ENCODE measurements at regions not wholly inside any gene's neighbourhood (a gene's known extent, or its start where the extent isn't known, plus 50 kb on each side); places are given as distances from the start of the nearest gene placed in this dataset.
"Not testable (repeated sequence)": the region's sequence is repeated elsewhere in the genome, so short reads cannot be mapped to it uniquely, and the experiment has no call there.

DNA sequence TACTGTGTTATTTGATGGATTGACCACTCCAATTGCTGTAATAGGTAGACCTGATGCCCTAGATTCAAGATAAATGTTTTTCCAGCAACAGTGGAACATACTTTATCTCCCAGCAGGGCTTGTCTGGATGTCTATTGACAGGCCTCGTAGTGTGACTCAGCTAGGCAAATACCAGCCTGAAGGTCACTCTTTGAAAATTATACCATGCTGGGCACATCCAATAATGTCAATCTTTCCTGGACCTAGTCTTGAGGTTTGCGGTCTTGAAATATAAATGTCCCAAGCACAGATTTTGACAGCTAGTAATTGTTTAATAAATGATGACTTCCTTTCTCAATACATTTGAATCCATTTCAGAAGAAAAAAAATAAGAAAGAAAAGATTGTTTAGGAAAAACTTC is 1138.0 kb upstream of the TMPRSS15 start:
- intact Hi-C loops (cut with micrococcal nuclease; ENCODE audit: unreplicated experiment): no loop called here

DNA sequence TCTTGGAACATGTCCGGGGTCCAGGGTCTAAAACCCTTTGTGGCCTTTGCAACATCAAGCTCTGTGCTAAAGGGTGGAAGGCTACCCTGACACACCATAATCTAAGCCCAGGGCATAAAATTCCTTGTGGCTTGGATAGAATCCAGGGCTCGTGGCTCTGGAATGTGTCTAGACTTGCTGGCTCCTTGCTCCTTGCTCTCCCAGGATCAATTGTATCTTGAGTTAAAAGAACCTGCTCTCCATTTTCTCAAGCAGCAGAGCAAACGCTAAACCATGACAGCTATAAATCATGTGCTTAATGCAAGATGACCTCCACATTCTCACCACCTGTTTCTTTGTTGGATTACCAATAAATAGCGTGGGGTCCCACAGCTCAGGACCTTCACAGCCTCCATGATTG is 1140.9 kb upstream of the TMPRSS15 start:
- ATAC-seq: not testable (repeated sequence)

More for the DNA sequence above, 1138.0 kb upstream of the TMPRSS15 start:
- TF ChIP-seq, protein P1, sequence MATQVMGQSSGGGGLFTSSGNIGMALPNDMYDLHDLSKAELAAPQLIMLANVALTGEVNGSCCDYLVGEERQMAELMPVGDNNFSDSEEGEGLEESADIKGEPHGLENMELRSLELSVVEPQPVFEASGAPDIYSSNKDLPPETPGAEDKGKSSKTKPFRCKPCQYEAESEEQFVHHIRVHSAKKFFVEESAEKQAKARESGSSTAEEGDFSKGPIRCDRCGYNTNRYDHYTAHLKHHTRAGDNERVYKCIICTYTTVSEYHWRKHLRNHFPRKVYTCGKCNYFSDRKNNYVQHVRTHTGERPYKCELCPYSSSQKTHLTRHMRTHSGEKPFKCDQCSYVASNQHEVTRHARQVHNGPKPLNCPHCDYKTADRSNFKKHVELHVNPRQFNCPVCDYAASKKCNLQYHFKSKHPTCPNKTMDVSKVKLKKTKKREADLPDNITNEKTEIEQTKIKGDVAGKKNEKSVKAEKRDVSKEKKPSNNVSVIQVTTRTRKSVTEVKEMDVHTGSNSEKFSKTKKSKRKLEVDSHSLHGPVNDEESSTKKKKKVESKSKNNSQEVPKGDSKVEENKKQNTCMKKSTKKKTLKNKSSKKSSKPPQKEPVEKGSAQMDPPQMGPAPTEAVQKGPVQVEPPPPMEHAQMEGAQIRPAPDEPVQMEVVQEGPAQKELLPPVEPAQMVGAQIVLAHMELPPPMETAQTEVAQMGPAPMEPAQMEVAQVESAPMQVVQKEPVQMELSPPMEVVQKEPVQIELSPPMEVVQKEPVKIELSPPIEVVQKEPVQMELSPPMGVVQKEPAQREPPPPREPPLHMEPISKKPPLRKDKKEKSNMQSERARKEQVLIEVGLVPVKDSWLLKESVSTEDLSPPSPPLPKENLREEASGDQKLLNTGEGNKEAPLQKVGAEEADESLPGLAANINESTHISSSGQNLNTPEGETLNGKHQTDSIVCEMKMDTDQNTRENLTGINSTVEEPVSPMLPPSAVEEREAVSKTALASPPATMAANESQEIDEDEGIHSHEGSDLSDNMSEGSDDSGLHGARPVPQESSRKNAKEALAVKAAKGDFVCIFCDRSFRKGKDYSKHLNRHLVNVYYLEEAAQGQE (IDR thresholded peaks at IDR 0.05; ENCODE audit: insufficient read depth in 1 of 2, low read depth in 2 of 2, low read length in 1 of 2): no peak
- no peak for TF ChIP-seq SIN3A (IDR thresholded peaks at IDR 0.05; ENCODE audit: borderline replicate concordance, insufficient read depth, low read depth, low read length)
- ChIA-PET POLR2A (no interaction called here), CTCF (no interaction called here)
- BruUV-seq (replicated peaks): no TSS peak
- in situ Hi-C loops (cut with HindIII; ENCODE audit: low pct_unique_long_range_greater_than_20kb, low sequenced_read_pairs): no loop called here
- H3K4me1 ChIP-seq (ENCODE audit: control insufficient read depth, insufficient read depth, low read length): no peaks in the 10 kb centered on the region
- H3K27ac ChIP-seq (ENCODE audit: low read length): no peak overlapping the region
- H3K27me3 ChIP-seq (ENCODE audit: control insufficient read depth, insufficient read depth, low read length): no peaks in the 10 kb centered on the region
- ATAC-seq (no peak), DNase-seq (ENCODE audit: low read depth, low spot score) (no peak)
- no peaks in the 10 kb centered on the region for H3K36me3 ChIP-seq (ENCODE audit: control insufficient read depth, insufficient read depth, low read length)
- no peak overlapping the region for H3K4me3 ChIP-seq (ENCODE audit: low read depth in 2 of 2, low read length in 2 of 2)
- H3K9me3 ChIP-seq (ENCODE audit: control insufficient read depth, insufficient read depth, low read depth, low read length): no peaks in the 10 kb centered on the region

DNA sequence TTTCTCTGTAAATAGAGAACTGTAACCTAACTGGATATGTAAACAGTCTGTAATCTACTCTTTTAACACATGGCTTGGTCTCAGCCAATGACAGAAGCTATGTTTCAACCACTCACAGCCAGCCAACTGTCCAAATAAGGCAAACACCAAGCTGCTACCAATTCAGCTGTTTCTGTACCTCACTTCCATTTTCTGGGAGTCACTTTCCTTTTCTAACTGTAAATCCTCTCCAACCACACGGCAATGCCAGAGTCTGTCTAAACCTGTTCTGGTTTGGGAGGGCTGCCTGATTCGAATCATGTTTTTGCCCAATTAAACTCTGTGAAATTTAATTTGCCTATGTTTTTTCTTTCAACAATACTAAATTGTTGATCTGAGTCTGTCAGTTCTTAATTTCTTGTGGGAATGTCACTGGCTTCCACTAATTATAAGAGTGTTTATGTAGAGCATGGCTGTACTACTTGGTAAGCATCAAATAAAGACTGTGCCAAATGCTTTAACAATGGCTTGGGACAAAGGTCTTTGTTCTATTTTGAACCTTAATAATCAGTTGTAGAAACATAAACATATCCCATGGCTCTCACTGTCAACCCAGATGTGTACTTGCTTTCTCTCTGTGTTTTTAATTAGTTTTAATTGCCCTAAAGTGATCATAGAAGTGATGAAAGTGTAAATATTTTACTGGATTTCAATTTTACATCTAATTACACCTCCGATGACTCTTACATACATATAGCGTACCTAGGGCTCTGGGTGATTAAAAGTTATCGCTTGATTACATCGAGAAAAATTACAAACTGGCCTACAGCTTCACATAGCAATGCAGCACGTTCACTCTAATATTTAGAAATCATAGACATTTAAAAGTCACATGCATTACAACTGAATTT is 1144.6 kb upstream of the TMPRSS15 start:
- Histone ChIP-seq H3K4me1 (ENCODE audit: control insufficient read depth, insufficient read depth, low read length) (no peaks in the 10 kb centered on the region), H3K36me3 (ENCODE audit: control insufficient read depth, insufficient read depth, low read length) (no peaks in the 10 kb centered on the region), H3K27ac (ENCODE audit: low read length) (no peak overlapping the region), H3K4me3 (ENCODE audit: low read depth in 2 of 2, low read length in 2 of 2) (no peak overlapping the region), H3K27me3 (ENCODE audit: control insufficient read depth, insufficient read depth, low read length) (no peaks in the 10 kb centered on the region), H3K9me3 (ENCODE audit: control insufficient read depth, insufficient read depth, low read depth, low read length) (no peaks in the 10 kb centered on the region)
- ChIA-PET CTCF (no interaction called here), POLR2A (no interaction called here)
- intact Hi-C loops (cut with micrococcal nuclease; ENCODE audit: unreplicated experiment) (no loop called here), in situ Hi-C loops (cut with HindIII; ENCODE audit: low pct_unique_long_range_greater_than_20kb, low sequenced_read_pairs) (no loop called here)
- DNase-seq (ENCODE audit: low read depth, low spot score) (no peak), ATAC-seq (no peak)
- TF ChIP-seq, protein P1 (IDR thresholded peaks at IDR 0.05; ENCODE audit: insufficient read depth in 1 of 2, low read depth in 2 of 2, low read length in 1 of 2): no peak
- TF ChIP-seq, protein P2, sequence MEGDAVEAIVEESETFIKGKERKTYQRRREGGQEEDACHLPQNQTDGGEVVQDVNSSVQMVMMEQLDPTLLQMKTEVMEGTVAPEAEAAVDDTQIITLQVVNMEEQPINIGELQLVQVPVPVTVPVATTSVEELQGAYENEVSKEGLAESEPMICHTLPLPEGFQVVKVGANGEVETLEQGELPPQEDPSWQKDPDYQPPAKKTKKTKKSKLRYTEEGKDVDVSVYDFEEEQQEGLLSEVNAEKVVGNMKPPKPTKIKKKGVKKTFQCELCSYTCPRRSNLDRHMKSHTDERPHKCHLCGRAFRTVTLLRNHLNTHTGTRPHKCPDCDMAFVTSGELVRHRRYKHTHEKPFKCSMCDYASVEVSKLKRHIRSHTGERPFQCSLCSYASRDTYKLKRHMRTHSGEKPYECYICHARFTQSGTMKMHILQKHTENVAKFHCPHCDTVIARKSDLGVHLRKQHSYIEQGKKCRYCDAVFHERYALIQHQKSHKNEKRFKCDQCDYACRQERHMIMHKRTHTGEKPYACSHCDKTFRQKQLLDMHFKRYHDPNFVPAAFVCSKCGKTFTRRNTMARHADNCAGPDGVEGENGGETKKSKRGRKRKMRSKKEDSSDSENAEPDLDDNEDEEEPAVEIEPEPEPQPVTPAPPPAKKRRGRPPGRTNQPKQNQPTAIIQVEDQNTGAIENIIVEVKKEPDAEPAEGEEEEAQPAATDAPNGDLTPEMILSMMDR (IDR thresholded peaks at IDR 0.05): no peak
- TF ChIP-seq TCF7L2 (IDR thresholded peaks at IDR 0.05; ENCODE audit: low read depth, low read length): no peak
- no peak for TF ChIP-seq SIN3A (IDR thresholded peaks at IDR 0.05; ENCODE audit: borderline replicate concordance, insufficient read depth, low read depth, low read length)
- no peak for TF ChIP-seq POLR2AphosphoS5 (IDR thresholded peaks at IDR 0.05; ENCODE audit: low read depth, low read length)
- BruUV-seq (replicated peaks): no TSS peak

More for the DNA sequence above, 1140.9 kb upstream of the TMPRSS15 start:
- DNase-seq (ENCODE audit: low read depth, low spot score); H3K27ac ChIP-seq (ENCODE audit: low read length); CTCF ChIA-PET; POLR2A ChIA-PET; H3K4me3 ChIP-seq (ENCODE audit: low read depth in 2 of 2, low read length in 2 of 2); intact Hi-C loops (cut with micrococcal nuclease; ENCODE audit: unreplicated experiment); in situ Hi-C loops (cut with HindIII; ENCODE audit: low pct_unique_long_range_greater_than_20kb, low sequenced_read_pairs); H3K9me3 ChIP-seq (ENCODE audit: control insufficient read depth, insufficient read depth, low read depth, low read length); H3K27me3 ChIP-seq (ENCODE audit: control insufficient read depth, insufficient read depth, low read length); BruUV-seq (replicated peaks); H3K36me3 ChIP-seq (ENCODE audit: control insufficient read depth, insufficient read depth, low read length); H3K4me1 ChIP-seq (ENCODE audit: control insufficient read depth, insufficient read depth, low read length): not testable (repeated sequence)
